MM.1S (cell line): ENCODE measurements at regions not wholly inside any gene's neighbourhood (a gene's known extent, or its start where the extent isn't known, plus 50 kb on each side); places are given as distances from the start of the nearest gene placed in this dataset.

Source experiments
- EZH2 ChIP-seq: fragments of 300-600 bp; sonication (generic); optimal IDR thresholded peaks from 2 replicates; pipeline ENCODE3; 2017; ENCODE audit warnings: low read depth, mild to moderate bottlenecking, antibody characterized with exemption, low read length, mixed read lengths
- TF ChIP-seq, protein P1 (sequence below): fragments of 300-600 bp; sonication (generic); IDR thresholded peaks from 2 replicates; pipeline ENCODE4 v1.5.1; 2016; ENCODE audit warnings: antibody characterized with exemption, low read length, mixed read lengths

GRCh38 chr15:38079236-38079635, 144.8 kb downstream of the TMCO5A start:
- TF ChIP-seq, protein P1, sequence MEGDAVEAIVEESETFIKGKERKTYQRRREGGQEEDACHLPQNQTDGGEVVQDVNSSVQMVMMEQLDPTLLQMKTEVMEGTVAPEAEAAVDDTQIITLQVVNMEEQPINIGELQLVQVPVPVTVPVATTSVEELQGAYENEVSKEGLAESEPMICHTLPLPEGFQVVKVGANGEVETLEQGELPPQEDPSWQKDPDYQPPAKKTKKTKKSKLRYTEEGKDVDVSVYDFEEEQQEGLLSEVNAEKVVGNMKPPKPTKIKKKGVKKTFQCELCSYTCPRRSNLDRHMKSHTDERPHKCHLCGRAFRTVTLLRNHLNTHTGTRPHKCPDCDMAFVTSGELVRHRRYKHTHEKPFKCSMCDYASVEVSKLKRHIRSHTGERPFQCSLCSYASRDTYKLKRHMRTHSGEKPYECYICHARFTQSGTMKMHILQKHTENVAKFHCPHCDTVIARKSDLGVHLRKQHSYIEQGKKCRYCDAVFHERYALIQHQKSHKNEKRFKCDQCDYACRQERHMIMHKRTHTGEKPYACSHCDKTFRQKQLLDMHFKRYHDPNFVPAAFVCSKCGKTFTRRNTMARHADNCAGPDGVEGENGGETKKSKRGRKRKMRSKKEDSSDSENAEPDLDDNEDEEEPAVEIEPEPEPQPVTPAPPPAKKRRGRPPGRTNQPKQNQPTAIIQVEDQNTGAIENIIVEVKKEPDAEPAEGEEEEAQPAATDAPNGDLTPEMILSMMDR: no peak
- TF ChIP-seq EZH2: no peak
